IMR-90 (cell line): ENCODE measurements at regions not wholly inside any gene's neighbourhood (a gene's known extent, or its start where the extent isn't known, plus 50 kb on each side); places are given as distances from the start of the nearest gene placed in this dataset.

ENCODE experiments used
- ATAC-seq: fragments of 200-7000 bp; cut with Tn5 transposase; 2 replicates; pipeline ENCODE4 v1.9.1; 2020; ENCODE audit warnings: low read depth, mild to moderate bottlenecking, moderate library complexity
- BruUV-seq: library from RNA; stranded (reverse); fragments of 400-500 nt; replicated peaks from 2 replicates; lab custom pipeline; 2021; lab: Mats Ljungman, UMichigan
- CTCF ChIA-PET: fragments of 300-600 bp; formaldehyde crosslinking; extraction: SDS; loops from one replicate; lab custom pipeline; 2021; ENCODE audit warnings: antibody characterized with exemption; lab: Yijun Ruan, JAX
- POLR2A ChIA-PET: fragments of 300-600 bp; sonication (Branson Sonifier 250); formaldehyde crosslinking; loops from one replicate; lab custom pipeline; 2022; ENCODE audit warnings: antibody characterized with exemption; ENCODE audit not compliant: unreplicated experiment; lab: Charles Lee
- DNase-seq: peaks from one replicate; pipeline ENCODE4 v3.0.0; 2013
- H2AFZ ChIP-seq: replicated peaks from 2 replicates; pipeline ENCODE3; 2013; ENCODE audit warnings: low read length, mild to moderate bottlenecking; ENCODE audit not compliant: poor library complexity
- H2AK5ac ChIP-seq: 2 replicates; pipeline ENCODE4 v1.6.1; 2013; ENCODE audit warnings: low read depth, low read length, inconsistent platforms
- H2AK9ac ChIP-seq: replicated peaks from 2 replicates; pipeline ENCODE3; 2013; ENCODE audit warnings: mild to moderate bottlenecking, low read depth, low read length, moderate library complexity; ENCODE audit not compliant: poor library complexity
- H2BK120ac ChIP-seq: 2 replicates; pipeline ENCODE4 v1.6.1; 2013; ENCODE audit warnings: low read depth, low read length, inconsistent platforms
- H2BK15ac ChIP-seq: 3 replicates; pipeline ENCODE4 v1.6.1; 2013; ENCODE audit warnings: low read depth, low read length, inconsistent platforms
- H2BK20ac ChIP-seq: 2 replicates; pipeline ENCODE4 v1.6.1; 2013; ENCODE audit warnings: low read depth, mild to moderate bottlenecking, inconsistent platforms, low read length, moderate library complexity
- H2BK5ac ChIP-seq: 2 replicates; pipeline ENCODE4 v1.6.1; 2013; ENCODE audit warnings: mild to moderate bottlenecking, low read depth, low read length, inconsistent platforms; ENCODE audit not compliant: poor library complexity, severe bottlenecking
- H3K14ac ChIP-seq: replicated peaks from 2 replicates; pipeline ENCODE4 v1.6.1; 2013; ENCODE audit warnings: low read depth, low read length, inconsistent platforms
- H3K18ac ChIP-seq: 2 replicates; pipeline ENCODE4 v1.6.1; 2013; ENCODE audit warnings: low read depth, low read length, control low read depth
- H3K23ac ChIP-seq: 2 replicates; pipeline ENCODE4 v1.6.1; 2013; ENCODE audit warnings: low read depth, low read length, inconsistent platforms
- H3K27ac ChIP-seq: 2 replicates; pipeline ENCODE4 v1.5.1; 2013; ENCODE audit warnings: mild to moderate bottlenecking, control low read depth, low read length; ENCODE audit not compliant: insufficient read depth
- H3K27me3 ChIP-seq: 2 replicates; pipeline ENCODE4 v1.6.1; 2013; ENCODE audit warnings: low read length; ENCODE audit not compliant: control insufficient read depth, insufficient read depth
- H3K36me3 ChIP-seq: 2 replicates; pipeline ENCODE4 v1.6.1; 2013; ENCODE audit warnings: low read length, mixed read lengths; ENCODE audit not compliant: control insufficient read depth, insufficient read depth
- H3K4ac ChIP-seq: 2 replicates; pipeline ENCODE4 v1.6.1; 2013; ENCODE audit warnings: low read depth, low read length, inconsistent platforms
- H3K4me1 ChIP-seq: 2 replicates; pipeline ENCODE4 v1.6.1; 2013; ENCODE audit warnings: low read length, mixed read lengths; ENCODE audit not compliant: control insufficient read depth, insufficient read depth
- H3K4me2 ChIP-seq: 2 replicates; pipeline ENCODE4 v1.6.1; 2013; ENCODE audit warnings: low read depth, mild to moderate bottlenecking, control low read depth, low read length, moderate library complexity
- H3K4me3 ChIP-seq: 2 replicates; pipeline ENCODE4 v1.5.1; 2013; ENCODE audit warnings: low read depth, mild to moderate bottlenecking, control low read depth, low read length, moderate library complexity; ENCODE audit not compliant: insufficient read depth
- H3K56ac ChIP-seq: 2 replicates; pipeline ENCODE4 v1.6.1; 2013; ENCODE audit warnings: low read length, inconsistent platforms; ENCODE audit not compliant: insufficient read depth; ENCODE audit errors: extremely low read depth
- H3K79me1 ChIP-seq, 2 experiments: 2 replicates each; pipeline ENCODE4 v1.6.1; 2013; ENCODE audit warnings: low read length in 2 of 2, inconsistent platforms in 1 of 2, low read depth in 1 of 2
- H3K9ac ChIP-seq: 2 replicates; pipeline ENCODE4 v1.6.1; 2013; ENCODE audit warnings: low read depth, low read length, control low read depth
- H3K9me1 ChIP-seq: 2 replicates; pipeline ENCODE4 v1.6.1; 2013; ENCODE audit warnings: low read length, inconsistent platforms; ENCODE audit not compliant: insufficient read depth
- H3K9me3 ChIP-seq: 2 replicates; pipeline ENCODE4 v1.6.1; 2013; ENCODE audit warnings: low read length; ENCODE audit not compliant: control insufficient read depth, insufficient read depth
- H4K20me1 ChIP-seq: 2 replicates; pipeline ENCODE4 v1.6.1; 2013; ENCODE audit warnings: low read length, inconsistent platforms; ENCODE audit not compliant: insufficient read depth
- H4K5ac ChIP-seq: 2 replicates; pipeline ENCODE4 v1.6.1; 2013; ENCODE audit warnings: mild to moderate bottlenecking, low read depth, low read length, control low read depth
- H4K8ac ChIP-seq, 2 experiments: 2 replicates each; pipeline ENCODE4 v1.6.1; 2013; ENCODE audit warnings: low read depth in 2 of 2, low read length in 2 of 2, control low read depth in 1 of 2, inconsistent platforms in 1 of 2
- H4K91ac ChIP-seq: 2 replicates; pipeline ENCODE4 v1.6.1; 2013; ENCODE audit warnings: low read depth, low read length, inconsistent platforms; ENCODE audit not compliant: insufficient read depth
- CHD1 ChIP-seq: IDR thresholded peaks from 2 replicates; pipeline ENCODE4 v1.6.1; 2012; ENCODE audit warnings: low read depth, low read length, improper control_type of control experiment
- MAFK ChIP-seq: IDR thresholded peaks from 2 replicates; pipeline ENCODE4 v1.6.1; 2012; ENCODE audit warnings: low read depth, low read length, improper control_type of control experiment
- WGBS, 2 experiments: methylation state at CpG; one replicate each; pipeline versions ENCODE4 v1.1.5 to v1.1.7; 2013; ENCODE audit warnings: missing lambda C conversion rate in 2 of 2; ENCODE audit not compliant: insufficient read length in 1 of 2; ENCODE audit errors: extremely low coverage in 2 of 2; 5-methylcytosine and 5-hydroxymethylcytosine counted together
- dilution Hi-C: fragments of 300-500 bp; cut with HindIII; formaldehyde crosslinking; loops from one replicate; pipeline ENCODE4 v1.14.3; 2018; ENCODE audit warnings: low sequenced_read_pairs; ENCODE audit not compliant: unreplicated experiment
- in situ Hi-C: fragments of 300-500 bp; cut with MboI; formaldehyde crosslinking; loops from 3 replicates; pipeline ENCODE4 v1.14.3; 2019; ENCODE audit warnings: low sequenced_read_pairs, inconsistent platforms, mixed read lengths
- intact Hi-C: fragments of 100-400 bp; cut with micrococcal nuclease; formaldehyde crosslinking; loops from 2 replicates; pipeline ENCODE4 v1.10.0; 2022

DNA sequence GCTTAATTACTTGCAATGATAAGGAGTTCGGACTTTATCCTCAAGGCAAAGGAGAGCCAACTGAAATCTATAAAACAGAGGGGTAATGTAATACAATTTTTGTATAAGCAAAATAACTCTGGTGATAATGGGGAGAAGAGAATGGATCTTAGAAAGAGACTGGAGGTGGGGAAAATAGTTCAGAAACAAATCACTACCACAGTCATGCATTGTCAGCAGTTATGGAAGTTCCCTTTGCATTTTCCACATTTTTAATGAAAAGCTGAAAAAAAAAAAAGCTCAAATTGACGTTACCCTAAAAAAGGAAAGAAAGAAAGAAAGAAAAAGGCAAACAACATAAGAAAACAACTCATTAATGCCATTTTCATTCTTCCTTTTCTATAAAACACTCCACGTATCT is 337.6 kb upstream of the HSF2 start:
- H3K4me2 ChIP-seq: no peak overlapping the region
- no peaks in the 10 kb centered on the region for H3K9me3 ChIP-seq
- intact Hi-C loops: no loop called here
- H3K27ac ChIP-seq: no peak overlapping the region
- no peaks in the 10 kb centered on the region for H3K4me1 ChIP-seq
- no peak overlapping the region for H2BK5ac ChIP-seq
- no peak overlapping the region for H3K23ac ChIP-seq
- H2AK9ac ChIP-seq: no peak overlapping the region
- POLR2A ChIA-PET: no interaction called here
- CTCF ChIA-PET: interaction anchor here (0.6 kb wide), 2 partner anchors 152 to 587 kb away, joined by 3 to 4 read pairs; no protein-coding TSS in a partner anchor
- H3K9ac ChIP-seq: no peak overlapping the region
- H2BK15ac ChIP-seq: no peak overlapping the region
- H3K56ac ChIP-seq: no peak overlapping the region
- in situ Hi-C loops: no loop called here
- H3K9me1 ChIP-seq: no peaks in the 10 kb centered on the region
- no peak overlapping the region for H2BK120ac ChIP-seq
- no peak overlapping the region for H3K4ac ChIP-seq
- no peak overlapping the region for H4K91ac ChIP-seq
- no peak overlapping the region for H2BK20ac ChIP-seq
- no peaks in the 10 kb centered on the region for H4K20me1 ChIP-seq
- no TSS peak for BruUV-seq
- dilution Hi-C loops: no loop called here
- H3K14ac ChIP-seq: no peak overlapping the region
- TF ChIP-seq CHD1: no peak
- peak; percentile 87 for TF ChIP-seq MAFK
- H3K4me3 ChIP-seq: no peak overlapping the region
- H4K8ac ChIP-seq: no peak overlapping the region
- H4K5ac ChIP-seq: no peak overlapping the region
- no peaks in the 10 kb centered on the region for H3K79me1 ChIP-seq
- H3K27me3 ChIP-seq: no peaks in the 10 kb centered on the region
- H3K18ac ChIP-seq: no peak overlapping the region
- 100% methylated on average over 1 of the region's 3 CpGs; no CpG with 5 or more reads in 1 of the 2 experiments for whole genome bisulfite sequencing, 2 experiments
- no peak for ATAC-seq
- no peak overlapping the region for H2AFZ ChIP-seq
- no peak overlapping the region for H2AK5ac ChIP-seq
- H3K36me3 ChIP-seq: no peaks in the 10 kb centered on the region
- no peak for DNase-seq
